H9 (cell line): ENCODE measurements at regions not wholly inside any gene's neighbourhood (a gene's known extent, or its start where the extent isn't known, plus 50 kb on each side); places are given as distances from the start of the nearest gene placed in this dataset.

ENCODE experiments used
- DNase-seq: peaks from one replicate; pipeline ENCODE4 v3.0.0-alpha.2; 2017
- H2AFZ ChIP-seq: one replicate; pipeline ENCODE4 v1.6.1; 2013; ENCODE audit warnings: mild to moderate bottlenecking, low read length, control low read depth, moderate library complexity
- H2AK5ac ChIP-seq: 2 replicates; pipeline ENCODE4 v1.6.1; 2013; ENCODE audit warnings: low read length, control low read depth, mixed read lengths; ENCODE audit not compliant: insufficient read length
- H2BK120ac ChIP-seq: one replicate; pipeline ENCODE4 v1.6.1; 2013; ENCODE audit warnings: low read depth, mild to moderate bottlenecking, low read length, control low read depth, inconsistent platforms; ENCODE audit not compliant: poor library complexity, severe bottlenecking
- H2BK12ac ChIP-seq: 2 replicates; pipeline ENCODE4 v1.6.1; 2013; ENCODE audit warnings: low read length, control low read depth, mixed read lengths, low read depth; ENCODE audit not compliant: insufficient read length
- H2BK15ac ChIP-seq: 2 replicates; pipeline ENCODE4 v1.6.1; 2013; ENCODE audit warnings: low read depth, low read length, control low read depth
- H2BK20ac ChIP-seq: one replicate; pipeline ENCODE4 v1.6.1; 2013; ENCODE audit warnings: low read depth, mild to moderate bottlenecking, low read length, control low read depth, inconsistent platforms; ENCODE audit not compliant: poor library complexity, severe bottlenecking
- H2BK5ac ChIP-seq: 2 replicates; pipeline ENCODE4 v1.6.1; 2013; ENCODE audit warnings: low read length, control low read depth, mixed read lengths; ENCODE audit not compliant: insufficient read length
- H3K14ac ChIP-seq: 2 replicates; pipeline ENCODE4 v1.6.1; 2013; ENCODE audit warnings: low read length, control low read depth; ENCODE audit not compliant: insufficient read depth
- H3K18ac ChIP-seq: 2 replicates; pipeline ENCODE4 v1.6.1; 2013; ENCODE audit warnings: low read depth, mild to moderate bottlenecking, mixed read lengths, low read length, control low read depth; ENCODE audit not compliant: insufficient read length
- H3K23ac ChIP-seq: 2 replicates; pipeline ENCODE4 v1.6.1; 2013; ENCODE audit warnings: low read length, control low read depth, mixed read lengths, low read depth; ENCODE audit not compliant: insufficient read length
- H3K23me2 ChIP-seq: 2 replicates; pipeline ENCODE4 v1.6.1; 2013; ENCODE audit warnings: low read depth, mild to moderate bottlenecking, mixed read lengths, low read length, control low read depth; ENCODE audit not compliant: insufficient read length, poor library complexity, severe bottlenecking
- H3K27ac ChIP-seq: 2 replicates; pipeline ENCODE4 v1.5.1; 2013; ENCODE audit warnings: low read length, control low read depth, mixed read lengths, low read depth; ENCODE audit not compliant: insufficient read length
- H3K27me3 ChIP-seq: 2 replicates; pipeline ENCODE4 v1.6.1; 2013; ENCODE audit warnings: low read length, control low read depth, inconsistent platforms; ENCODE audit not compliant: insufficient read depth
- H3K4ac ChIP-seq: 2 replicates; pipeline ENCODE4 v1.6.1; 2013; ENCODE audit warnings: low read depth, mild to moderate bottlenecking, control low read depth, inconsistent platforms, low read length, moderate library complexity
- H3K4me1 ChIP-seq: 2 replicates; pipeline ENCODE4 v1.6.1; 2013; ENCODE audit warnings: low read length, control low read depth, inconsistent platforms; ENCODE audit not compliant: insufficient read depth
- H3K4me2 ChIP-seq: 2 replicates; pipeline ENCODE4 v1.6.1; 2013; ENCODE audit warnings: low read length, control low read depth, mixed read lengths; ENCODE audit not compliant: insufficient read length, insufficient read depth
- H3K56ac ChIP-seq: 2 replicates; pipeline ENCODE4 v1.6.1; 2013; ENCODE audit warnings: low read depth, mild to moderate bottlenecking, mixed read lengths, low read length, control low read depth; ENCODE audit not compliant: insufficient read length
- H3K79me1 ChIP-seq: 2 replicates; pipeline ENCODE4 v1.6.1; 2013; ENCODE audit warnings: low read depth, mild to moderate bottlenecking, moderate library complexity, low read length, control low read depth, inconsistent platforms; ENCODE audit not compliant: insufficient read depth, poor library complexity, severe bottlenecking
- H3K79me2 ChIP-seq: 2 replicates; pipeline ENCODE4 v1.6.1; 2013; ENCODE audit warnings: low read length, control low read depth, inconsistent platforms; ENCODE audit not compliant: insufficient read depth
- H3K9ac ChIP-seq: 2 replicates; pipeline ENCODE4 v1.6.1; 2013; ENCODE audit warnings: low read length, control low read depth, mixed read lengths; ENCODE audit not compliant: insufficient read length; ENCODE audit errors: extremely low read depth
- H3K9me3 ChIP-seq: one replicate; pipeline ENCODE4 v1.6.1; 2013; ENCODE audit warnings: low read depth, low read length, inconsistent platforms; ENCODE audit not compliant: control insufficient read depth
- H3T11ph ChIP-seq: one replicate; pipeline ENCODE4 v1.6.1; 2013; ENCODE audit warnings: mild to moderate bottlenecking, low read length, control low read depth, inconsistent platforms
- H4K20me1 ChIP-seq: one replicate; pipeline ENCODE4 v1.6.1; 2013; ENCODE audit not compliant: control insufficient read depth, insufficient read length, insufficient read depth
- H4K5ac ChIP-seq: 2 replicates; pipeline ENCODE4 v1.6.1; 2013; ENCODE audit warnings: low read depth, mild to moderate bottlenecking, mixed read lengths, low read length, control low read depth; ENCODE audit not compliant: insufficient read length
- H4K8ac ChIP-seq: replicated peaks from 2 replicates; pipeline ENCODE4 v1.6.1; 2013; ENCODE audit warnings: low read length, control low read depth, mixed read lengths, low read depth; ENCODE audit not compliant: insufficient read length
- H4K91ac ChIP-seq: 2 replicates; pipeline ENCODE4 v1.6.1; 2013; ENCODE audit warnings: low read depth, mild to moderate bottlenecking, moderate library complexity, mixed read lengths, low read length, control low read depth; ENCODE audit not compliant: insufficient read length
- H3K27ac Mint-ChIP-seq, 3 experiments: 2 replicates in 2 of 3; 3 replicates in 1 of 3; pipeline ENCODE4 v1.8.0; 2020 to 2021; ENCODE audit warnings: mixed read lengths in 3 of 3, mild to moderate bottlenecking in 1 of 3, moderate library complexity in 1 of 3
- H3K27me3 Mint-ChIP-seq: 2 replicates; pipeline ENCODE4 v1.8.0; 2021; ENCODE audit warnings: low read depth, mild to moderate bottlenecking, moderate library complexity, mixed read lengths
- H3K36me3 Mint-ChIP-seq, 3 experiments: 2 replicates in 2 of 3; 3 replicates in 1 of 3; pipeline ENCODE4 v1.8.0; 2020 to 2021; ENCODE audit warnings: low read depth in 3 of 3, mixed read lengths in 3 of 3; ENCODE audit not compliant: insufficient read depth in 1 of 3
- H3K4me1 Mint-ChIP-seq, 2 experiments: 2 replicates each; pipeline ENCODE4 v1.8.0; 2020; ENCODE audit warnings: mixed read lengths in 2 of 2
- H3K4me3 Mint-ChIP-seq, 2 experiments: 2 replicates in 1 of 2; 3 replicates in 1 of 2; pipeline ENCODE4 v1.8.0; 2020 to 2021; ENCODE audit warnings: mild to moderate bottlenecking in 2 of 2, mixed read lengths in 2 of 2, moderate library complexity in 1 of 2
- H3K9me3 Mint-ChIP-seq, 2 experiments: 2 replicates in 1 of 2; 3 replicates in 1 of 2; pipeline ENCODE4 v1.8.0; 2020; ENCODE audit warnings: mild to moderate bottlenecking in 2 of 2, mixed read lengths in 2 of 2, moderate library complexity in 1 of 2
- CTCF ChIP-seq: fragments of 200-600 bp; sonication (generic); conservative IDR thresholded peaks from 3 replicates; pipeline ENCODE4 v1.8.0; 2021; ENCODE audit warnings: antibody characterized with exemption, mild to moderate bottlenecking
- WGBS: extraction: QIAGEN DNeasy Blood & Tissue Kit; methylation state at CpG from one replicate; pipeline ENCODE4 v1.1.7; 2013; ENCODE audit warnings: missing lambda C conversion rate, low lambda C conversion rate, mixed read lengths; ENCODE audit not compliant: insufficient read length; ENCODE audit errors: extremely low coverage; 5-methylcytosine and 5-hydroxymethylcytosine counted together

GRCh38 chr18:39389800-39390379, 1824.3 kb upstream of the CELF4 start:
- Histone ChIP-seq H3K27me3 (no peaks in the 10 kb centered on the region), H3K18ac (no peak overlapping the region), H2AK5ac (no peak overlapping the region), H3K56ac (no peak overlapping the region), H3K9me3 (no peaks in the 10 kb centered on the region), H3T11ph (no peak overlapping the region), H3K4ac (no peak overlapping the region), H3K79me1 (no peaks in the 10 kb centered on the region), H4K5ac (no peak overlapping the region), H3K27ac (no peak overlapping the region), H3K23me2 (no peaks in the 10 kb centered on the region), H2BK15ac (no peak overlapping the region), H4K8ac (no peak overlapping the region), H3K9ac (no peak overlapping the region), H4K20me1 (no peaks in the 10 kb centered on the region), H3K4me2 (no peak overlapping the region), H2AFZ (no peak overlapping the region), H3K14ac (no peak overlapping the region), H3K79me2 (no peaks in the 10 kb centered on the region), H2BK5ac (no peak overlapping the region), H2BK12ac (no peak overlapping the region), H3K4me1 (no peaks in the 10 kb centered on the region), H2BK120ac (no peak overlapping the region), H2BK20ac (no peak overlapping the region), H3K23ac (no peak overlapping the region), H4K91ac (no peak overlapping the region)
- TF ChIP-seq CTCF, result no peak
- Mint-ChIP-seq H3K9me3 (peaks cover 30 to 34% of the 10 kb centered on the region in 2 experiments), H3K4me3 (no peak overlapping the region), H3K27ac (peak overlapping the region in 1 of 3 experiments; percentile 38; a peak in 2 of 7 replicates), H3K27me3 (no peaks in the 10 kb centered on the region; the same call in 1 of the 2 replicates), H3K36me3 (peaks cover 20 to 46% (median 24%) of the 10 kb centered on the region in 3 experiments), H3K4me1 (peaks cover 9 to 10% of the 10 kb centered on the region in 2 experiments)
- DNase-seq, result peak; percentile 73
- WGBS, result no CpG with 5 or more reads among the region's 6 CpGs
